ENCODE measurements at regions not wholly inside any gene's neighbourhood (a gene's known extent, or its start where the extent isn't known, plus 50 kb on each side); places are given as distances from the start of the nearest gene placed in this dataset.

DNA sequence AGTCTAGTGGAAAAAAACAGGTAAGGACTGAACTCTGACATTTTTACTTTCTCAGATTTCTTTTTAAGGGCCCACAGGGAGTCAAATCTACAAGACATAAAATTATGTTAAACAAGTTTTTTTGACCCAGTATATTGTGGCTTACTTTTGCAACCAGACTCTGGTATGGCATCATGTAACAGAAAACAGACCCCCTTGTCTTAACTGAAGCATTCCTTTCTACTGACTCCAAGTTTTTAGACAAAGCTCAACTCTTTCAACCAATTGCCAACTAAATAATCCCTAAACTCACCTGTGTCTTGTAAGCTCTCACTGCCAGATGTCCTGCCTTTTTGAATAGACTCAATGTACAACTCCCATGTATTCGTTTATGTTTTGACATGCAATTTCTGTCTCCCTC, 64.3 kb downstream of the FASLG start:
- TF ChIP-seq, protein P1, sequence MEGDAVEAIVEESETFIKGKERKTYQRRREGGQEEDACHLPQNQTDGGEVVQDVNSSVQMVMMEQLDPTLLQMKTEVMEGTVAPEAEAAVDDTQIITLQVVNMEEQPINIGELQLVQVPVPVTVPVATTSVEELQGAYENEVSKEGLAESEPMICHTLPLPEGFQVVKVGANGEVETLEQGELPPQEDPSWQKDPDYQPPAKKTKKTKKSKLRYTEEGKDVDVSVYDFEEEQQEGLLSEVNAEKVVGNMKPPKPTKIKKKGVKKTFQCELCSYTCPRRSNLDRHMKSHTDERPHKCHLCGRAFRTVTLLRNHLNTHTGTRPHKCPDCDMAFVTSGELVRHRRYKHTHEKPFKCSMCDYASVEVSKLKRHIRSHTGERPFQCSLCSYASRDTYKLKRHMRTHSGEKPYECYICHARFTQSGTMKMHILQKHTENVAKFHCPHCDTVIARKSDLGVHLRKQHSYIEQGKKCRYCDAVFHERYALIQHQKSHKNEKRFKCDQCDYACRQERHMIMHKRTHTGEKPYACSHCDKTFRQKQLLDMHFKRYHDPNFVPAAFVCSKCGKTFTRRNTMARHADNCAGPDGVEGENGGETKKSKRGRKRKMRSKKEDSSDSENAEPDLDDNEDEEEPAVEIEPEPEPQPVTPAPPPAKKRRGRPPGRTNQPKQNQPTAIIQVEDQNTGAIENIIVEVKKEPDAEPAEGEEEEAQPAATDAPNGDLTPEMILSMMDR (IDR thresholded peaks at IDR 0.05), result no peak
- no peak for TF ChIP-seq POLR2A (IDR thresholded peaks at IDR 0.05)
